OCI-LY1 (cell line): ENCODE measurements at regions not wholly inside any gene's neighbourhood (a gene's known extent, or its start where the extent isn't known, plus 50 kb on each side); places are given as distances from the start of the nearest gene placed in this dataset.

Source experiments
- EZH2 ChIP-seq: fragments of 200-600 bp; sonication (generic), shearing (Covaris generic); IDR thresholded peaks from 2 replicates; pipeline ENCODE4 v1.8.0; 2017; ENCODE audit warnings: borderline replicate concordance, mixed run types, mild to moderate bottlenecking, antibody characterized with exemption, low read length, moderate library complexity, mixed read lengths
- TF ChIP-seq, protein P1 (sequence below): fragments of 200-600 bp; sonication (generic), shearing (Covaris generic); IDR thresholded peaks from 2 replicates; pipeline ENCODE4 v1.5.1; 2017; ENCODE audit warnings: mild to moderate bottlenecking, antibody characterized with exemption, low read length, moderate library complexity, mixed read lengths

GRCh38 chr16:86377251-86378022 lies 132.9 kb upstream of the FOXF1 start:
- TF ChIP-seq, protein P1, sequence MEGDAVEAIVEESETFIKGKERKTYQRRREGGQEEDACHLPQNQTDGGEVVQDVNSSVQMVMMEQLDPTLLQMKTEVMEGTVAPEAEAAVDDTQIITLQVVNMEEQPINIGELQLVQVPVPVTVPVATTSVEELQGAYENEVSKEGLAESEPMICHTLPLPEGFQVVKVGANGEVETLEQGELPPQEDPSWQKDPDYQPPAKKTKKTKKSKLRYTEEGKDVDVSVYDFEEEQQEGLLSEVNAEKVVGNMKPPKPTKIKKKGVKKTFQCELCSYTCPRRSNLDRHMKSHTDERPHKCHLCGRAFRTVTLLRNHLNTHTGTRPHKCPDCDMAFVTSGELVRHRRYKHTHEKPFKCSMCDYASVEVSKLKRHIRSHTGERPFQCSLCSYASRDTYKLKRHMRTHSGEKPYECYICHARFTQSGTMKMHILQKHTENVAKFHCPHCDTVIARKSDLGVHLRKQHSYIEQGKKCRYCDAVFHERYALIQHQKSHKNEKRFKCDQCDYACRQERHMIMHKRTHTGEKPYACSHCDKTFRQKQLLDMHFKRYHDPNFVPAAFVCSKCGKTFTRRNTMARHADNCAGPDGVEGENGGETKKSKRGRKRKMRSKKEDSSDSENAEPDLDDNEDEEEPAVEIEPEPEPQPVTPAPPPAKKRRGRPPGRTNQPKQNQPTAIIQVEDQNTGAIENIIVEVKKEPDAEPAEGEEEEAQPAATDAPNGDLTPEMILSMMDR, result no peak
- no peak for TF ChIP-seq EZH2
